22Rv1 (cell line): ENCODE measurements at regions not wholly inside any gene's neighbourhood (a gene's known extent, or its start where the extent isn't known, plus 50 kb on each side); places are given as distances from the start of the nearest gene placed in this dataset.

ENCODE experiments used
- CTCF ChIP-seq: fragments of 450-650 bp; IDR thresholded peaks from 2 replicates; pipeline ENCODE4 v1.5.1; 2017; ENCODE audit warnings: mild to moderate bottlenecking
- ZFX ChIP-seq: fragments of 450-650 bp; IDR thresholded peaks from 2 replicates; pipeline ENCODE4 v1.6.1; 2017; ENCODE audit warnings: antibody characterized with exemption, borderline replicate concordance

- TF ChIP-seq CTCF (no peak), ZFX (no peak)
Observed at GRCh38 chr15:72851586-72851985, 68.0 kb upstream of the ADPGK start.
